Thyroid gland (tissue), 4 donors: ENCODE measurements at regions not wholly inside any gene's neighbourhood (a gene's known extent, or its start where the extent isn't known, plus 50 kb on each side); places are given as distances from the start of the nearest gene placed in this dataset.

ENCODE experiments used
- DNase-seq, 2 donors: peaks; one replicate each; pipeline ENCODE4 v3.0.0-alpha.2; 2019
- H3K27ac ChIP-seq, 3 donors: fragments of 200-600 bp; sonication (generic); 1 replicate in 2 of 3; 2 replicates in 1 of 3; pipeline ENCODE4 v1.5.1; 2016 to 2019; ENCODE audit warnings: mild to moderate bottlenecking in 1 of 3, moderate library complexity in 1 of 3
- H3K27me3 ChIP-seq: fragments of 200-600 bp; sonication (generic); one replicate; pipeline ENCODE4 v1.5.1; 2019
- H3K36me3 ChIP-seq, 2 donors: fragments of 200-600 bp; sonication (generic); one replicate each; pipeline ENCODE4 v1.5.1; 2016 to 2019
- H3K4me1 ChIP-seq, 2 donors: fragments of 200-600 bp; sonication (generic); one replicate each; pipeline ENCODE4 v1.5.1; 2017 to 2019
- H3K4me3 ChIP-seq, 3 donors: fragments of 200-600 bp; sonication (generic); replicated peaks in 1 of 3; 1 replicate in 2 of 3; 2 replicates in 1 of 3; pipeline ENCODE4 v1.5.1; 2016; ENCODE audit warnings: mild to moderate bottlenecking in 1 of 3
- H3K9me3 ChIP-seq: fragments of 200-600 bp; sonication (generic); one replicate; pipeline ENCODE4 v1.5.1; 2017
- POLR2A ChIP-seq, 2 donors: fragments of 450-650 bp; IDR thresholded peaks; one replicate each; pipeline ENCODE4 v1.6.1; 2017; ENCODE audit warnings: antibody characterized with exemption in 2 of 2, mild to moderate bottlenecking in 2 of 2, moderate library complexity in 1 of 2
- WGBS, 2 donors: methylation state at CpG; one replicate each; pipeline ENCODE4 v1.1.5; 2017; 5-methylcytosine and 5-hydroxymethylcytosine counted together
- intact Hi-C: fragments of 100-400 bp; cut with DNase I; formaldehyde crosslinking; loops from one replicate; pipeline ENCODE4 v1.15.1; 2023
- TF ChIP-seq, protein P1 (sequence below), 6 experiments: fragments of 200-600 bp in 3 of 6; fragments of 450-650 bp in 3 of 6; sonication (generic) in 3 of 6; IDR thresholded peaks; one replicate each; pipeline ENCODE4 v1.5.1; 2016 to 2019; ENCODE audit warnings: antibody characterized with exemption in 6 of 6, mild to moderate bottlenecking in 2 of 6, inconsistent platforms in 1 of 6, moderate library complexity in 1 of 6

DNA sequence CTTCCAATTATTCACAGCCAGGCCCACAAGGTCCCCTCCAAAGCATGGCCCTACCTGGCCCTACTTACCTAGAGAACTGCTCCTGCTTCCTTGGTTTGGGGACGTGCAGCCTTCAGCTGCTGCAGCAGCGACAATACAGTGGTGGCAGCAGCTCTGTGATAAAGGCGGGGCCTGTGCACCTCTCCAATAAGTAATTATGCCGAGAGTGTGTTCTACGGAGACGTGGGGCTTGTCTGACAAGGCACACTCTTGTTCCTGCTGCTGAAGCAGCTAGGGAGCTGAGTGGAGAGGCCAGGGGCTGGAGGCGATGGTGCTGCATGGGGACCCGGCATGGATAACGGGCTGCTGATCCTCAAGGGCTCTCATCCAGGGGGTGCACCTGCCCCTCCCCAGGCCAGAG lies 98.0 kb upstream of the THY1 start:
- whole genome bisulfite sequencing, 2 donors, result 54 to 72% methylated on average over 9 of the region's 9 CpGs
- Histone ChIP-seq H3K27ac (no peak overlapping the region), H3K4me3 (no peak overlapping the region), H3K36me3 (no peaks in the 10 kb centered on the region), H3K4me1 (no peaks in the 10 kb centered on the region), H3K27me3 (no peaks in the 10 kb centered on the region), H3K9me3 (no peaks in the 10 kb centered on the region)
- intact Hi-C loops, result no loop called here
- TF ChIP-seq, protein P1, sequence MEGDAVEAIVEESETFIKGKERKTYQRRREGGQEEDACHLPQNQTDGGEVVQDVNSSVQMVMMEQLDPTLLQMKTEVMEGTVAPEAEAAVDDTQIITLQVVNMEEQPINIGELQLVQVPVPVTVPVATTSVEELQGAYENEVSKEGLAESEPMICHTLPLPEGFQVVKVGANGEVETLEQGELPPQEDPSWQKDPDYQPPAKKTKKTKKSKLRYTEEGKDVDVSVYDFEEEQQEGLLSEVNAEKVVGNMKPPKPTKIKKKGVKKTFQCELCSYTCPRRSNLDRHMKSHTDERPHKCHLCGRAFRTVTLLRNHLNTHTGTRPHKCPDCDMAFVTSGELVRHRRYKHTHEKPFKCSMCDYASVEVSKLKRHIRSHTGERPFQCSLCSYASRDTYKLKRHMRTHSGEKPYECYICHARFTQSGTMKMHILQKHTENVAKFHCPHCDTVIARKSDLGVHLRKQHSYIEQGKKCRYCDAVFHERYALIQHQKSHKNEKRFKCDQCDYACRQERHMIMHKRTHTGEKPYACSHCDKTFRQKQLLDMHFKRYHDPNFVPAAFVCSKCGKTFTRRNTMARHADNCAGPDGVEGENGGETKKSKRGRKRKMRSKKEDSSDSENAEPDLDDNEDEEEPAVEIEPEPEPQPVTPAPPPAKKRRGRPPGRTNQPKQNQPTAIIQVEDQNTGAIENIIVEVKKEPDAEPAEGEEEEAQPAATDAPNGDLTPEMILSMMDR (IDR thresholded peaks at IDR 0.05), result no peak
- no peak for TF ChIP-seq POLR2A (IDR thresholded peaks at IDR 0.05)
- no peak for DNase-seq

DNA sequence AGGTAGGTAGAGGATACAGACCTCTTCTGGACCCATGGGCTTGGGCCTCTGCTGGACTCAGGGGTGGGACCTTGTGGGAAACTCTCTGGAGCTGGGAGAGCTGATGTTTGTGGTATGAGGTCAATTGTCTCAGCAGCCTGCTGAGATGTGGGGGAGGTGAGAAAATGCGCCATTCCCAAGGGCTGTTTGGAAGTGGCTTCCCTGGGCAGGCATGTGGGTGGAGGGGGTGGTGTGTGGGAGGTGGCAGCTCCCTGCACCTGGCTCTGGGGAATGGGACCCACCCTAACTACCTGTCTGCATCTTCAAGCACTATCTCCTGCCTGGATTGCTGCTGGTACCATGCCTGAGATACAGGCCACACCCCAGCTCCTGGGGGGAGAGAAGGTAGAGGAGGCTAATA lies 97.4 kb upstream of the THY1 start:
- Histone ChIP-seq H3K4me1 (no peaks in the 10 kb centered on the region), H3K27me3 (no peaks in the 10 kb centered on the region), H3K27ac (no peak overlapping the region), H3K9me3 (no peaks in the 10 kb centered on the region), H3K4me3 (no peak overlapping the region), H3K36me3 (no peaks in the 10 kb centered on the region)
- intact Hi-C loops, result no loop called here
- DNase-seq, result no peak
- WGBS, 2 donors, result 56 to 57% methylated on average over 1 of the region's 1 CpG
- no peak for TF ChIP-seq POLR2A (IDR thresholded peaks at IDR 0.05)
- TF ChIP-seq, protein P1 (IDR thresholded peaks at IDR 0.05), result no peak

DNA sequence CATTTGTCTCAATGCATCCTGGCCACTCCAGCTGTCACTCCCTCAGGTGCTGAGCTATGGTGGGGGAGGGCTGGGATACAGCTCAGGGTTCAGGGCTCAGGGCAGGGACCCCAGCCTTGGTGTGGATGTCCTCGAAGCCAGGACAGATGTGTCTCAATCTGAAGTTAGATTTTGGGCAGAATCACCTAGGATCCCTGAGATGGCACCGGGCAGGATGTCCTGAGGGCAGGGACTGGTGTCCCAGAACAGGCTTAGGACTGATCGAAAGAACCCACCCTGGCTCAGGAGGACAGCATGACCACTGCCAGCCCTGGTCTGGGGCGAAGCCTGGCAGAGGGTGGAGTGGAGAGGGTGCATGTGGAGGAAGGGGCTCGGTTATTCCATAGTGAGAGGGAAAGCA lies 96.8 kb upstream of the THY1 start:
- 66 to 68% methylated on average over 5 of the region's 5 CpGs for WGBS, 2 donors

DNA sequence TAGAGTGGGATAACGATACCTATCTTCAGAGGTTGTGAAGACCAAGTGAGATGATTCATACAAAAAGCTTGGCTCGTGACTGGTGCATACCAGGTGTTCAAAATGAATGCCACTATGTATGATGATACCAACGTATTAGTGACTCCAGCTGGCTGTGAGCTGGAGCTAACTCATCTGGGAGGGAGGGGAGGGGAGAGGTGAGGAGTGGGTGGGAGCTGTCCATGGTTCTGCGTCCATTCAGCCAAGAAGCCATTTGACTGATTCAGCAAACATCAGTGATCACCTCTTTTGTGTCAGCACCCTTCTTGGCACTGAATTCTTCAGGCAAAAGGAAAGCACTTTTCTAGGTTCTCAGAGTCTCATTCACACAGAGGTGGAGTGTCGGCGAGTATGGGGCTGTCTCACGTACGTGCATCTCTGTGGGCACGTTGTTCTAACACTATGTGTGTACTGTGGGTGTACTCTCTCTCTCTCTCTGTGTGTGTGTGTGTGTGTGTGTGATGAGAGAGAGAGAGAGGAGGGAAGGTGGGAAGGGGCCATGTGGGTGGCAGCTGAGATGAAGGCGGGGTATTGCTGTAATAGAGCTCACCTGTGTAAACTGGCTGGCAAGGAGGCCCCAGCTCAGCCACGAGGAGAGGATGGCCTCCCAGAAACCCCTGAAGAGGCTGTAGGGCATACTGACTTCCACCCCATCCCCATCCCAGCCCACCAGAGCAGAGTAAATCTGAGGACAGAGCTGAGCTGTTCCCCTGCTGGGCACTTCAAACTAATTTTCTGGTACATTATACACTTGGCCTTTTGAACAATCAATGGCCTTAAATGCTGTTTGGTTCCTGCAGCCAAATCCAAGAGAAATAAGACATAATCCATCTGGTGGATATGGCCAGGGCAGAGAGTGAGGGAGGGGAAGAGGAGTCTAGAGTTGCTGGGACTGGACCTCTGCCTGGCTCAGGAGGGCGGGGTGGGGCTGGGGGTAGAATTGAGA lies 96.1 kb upstream of the THY1 start:
- WGBS, 2 donors, result 45 to 61% methylated on average over 11 to 12 of the region's 12 CpGs

More for the DNA sequence above, 96.8 kb upstream of the THY1 start:
- intact Hi-C loops, result no loop called here
- H3K27ac ChIP-seq, result no peak overlapping the region
- H3K4me3 ChIP-seq, result no peak overlapping the region
- no peaks in the 10 kb centered on the region for H3K4me1 ChIP-seq
- H3K36me3 ChIP-seq, result no peaks in the 10 kb centered on the region
- no peaks in the 10 kb centered on the region for H3K9me3 ChIP-seq
- H3K27me3 ChIP-seq, result no peaks in the 10 kb centered on the region
- DNase-seq, result no peak
- no peak for TF ChIP-seq POLR2A (IDR thresholded peaks at IDR 0.05)
- TF ChIP-seq, protein P1 (IDR thresholded peaks at IDR 0.05), result no peak

More for the DNA sequence above, 96.1 kb upstream of the THY1 start:
- DNase-seq, result peak in 1 of 2 donors; percentile 7
- TF ChIP-seq, protein P1 (IDR thresholded peaks at IDR 0.05), result no peak
- TF ChIP-seq POLR2A (IDR thresholded peaks at IDR 0.05), result no peak
- no peaks in the 10 kb centered on the region for H3K27me3 ChIP-seq
- no peaks in the 10 kb centered on the region for H3K9me3 ChIP-seq
- H3K4me1 ChIP-seq, result no peaks in the 10 kb centered on the region
- no peaks in the 10 kb centered on the region for H3K36me3 ChIP-seq
- no peak overlapping the region for H3K4me3 ChIP-seq
- intact Hi-C loops, result no loop called here
- H3K27ac ChIP-seq, result no peak overlapping the region
